ENCODE measurements at regions not wholly inside any gene's neighbourhood (a gene's known extent, or its start where the extent isn't known, plus 50 kb on each side); places are given as distances from the start of the nearest gene placed in this dataset.
A peak's percentile ranks its signal among the peaks of the same experiment; 100 is the strongest.

GRCh38 chr1:17994046-17994445 is 113.6 kb upstream of the IGSF21 start:
- H3K4me3 ChIP-seq (ENCODE audit: insufficient read depth, low read length, poor library complexity, severe bottlenecking), result no peak overlapping the region
- H3K36me3 ChIP-seq (ENCODE audit: low read length), result no peaks in the 10 kb centered on the region
- no peak overlapping the region for H3K4me2 ChIP-seq (ENCODE audit: low read depth, low read length, poor library complexity, severe bottlenecking)
- no peaks in the 10 kb centered on the region for H3K79me2 ChIP-seq (ENCODE audit: insufficient read depth, low read length)
- no peak overlapping the region for H2AFZ ChIP-seq (ENCODE audit: low read depth, low read length, severe bottlenecking)
- H3K9me2 ChIP-seq (replicated peaks; ENCODE audit: insufficient read depth, low read length), result no peaks in the 10 kb centered on the region
- no peaks in the 10 kb centered on the region for H3F3A ChIP-seq (ENCODE audit: insufficient read depth)
- no peaks in the 10 kb centered on the region for H3K9me3 ChIP-seq (ENCODE audit: insufficient read depth, low read length)
- no peaks in the 10 kb centered on the region for H4K20me1 ChIP-seq (ENCODE audit: low read depth, low read length)
- no peak for TF ChIP-seq EZH2phosphoT487 (conservative IDR thresholded peaks at IDR 0.05; ENCODE audit: low read length)
- TF ChIP-seq, protein P1, sequence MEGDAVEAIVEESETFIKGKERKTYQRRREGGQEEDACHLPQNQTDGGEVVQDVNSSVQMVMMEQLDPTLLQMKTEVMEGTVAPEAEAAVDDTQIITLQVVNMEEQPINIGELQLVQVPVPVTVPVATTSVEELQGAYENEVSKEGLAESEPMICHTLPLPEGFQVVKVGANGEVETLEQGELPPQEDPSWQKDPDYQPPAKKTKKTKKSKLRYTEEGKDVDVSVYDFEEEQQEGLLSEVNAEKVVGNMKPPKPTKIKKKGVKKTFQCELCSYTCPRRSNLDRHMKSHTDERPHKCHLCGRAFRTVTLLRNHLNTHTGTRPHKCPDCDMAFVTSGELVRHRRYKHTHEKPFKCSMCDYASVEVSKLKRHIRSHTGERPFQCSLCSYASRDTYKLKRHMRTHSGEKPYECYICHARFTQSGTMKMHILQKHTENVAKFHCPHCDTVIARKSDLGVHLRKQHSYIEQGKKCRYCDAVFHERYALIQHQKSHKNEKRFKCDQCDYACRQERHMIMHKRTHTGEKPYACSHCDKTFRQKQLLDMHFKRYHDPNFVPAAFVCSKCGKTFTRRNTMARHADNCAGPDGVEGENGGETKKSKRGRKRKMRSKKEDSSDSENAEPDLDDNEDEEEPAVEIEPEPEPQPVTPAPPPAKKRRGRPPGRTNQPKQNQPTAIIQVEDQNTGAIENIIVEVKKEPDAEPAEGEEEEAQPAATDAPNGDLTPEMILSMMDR (IDR thresholded peaks at IDR 0.05; ENCODE audit: insufficient read depth, low read length, poor library complexity, severe bottlenecking), result no peak
- no peaks in the 10 kb centered on the region for H3K27me3 ChIP-seq (ENCODE audit: low read length)
- H3K9ac ChIP-seq (ENCODE audit: low read length), result no peak overlapping the region
- no peak overlapping the region for H3K27ac ChIP-seq (ENCODE audit: low read depth, low read length)

DNA sequence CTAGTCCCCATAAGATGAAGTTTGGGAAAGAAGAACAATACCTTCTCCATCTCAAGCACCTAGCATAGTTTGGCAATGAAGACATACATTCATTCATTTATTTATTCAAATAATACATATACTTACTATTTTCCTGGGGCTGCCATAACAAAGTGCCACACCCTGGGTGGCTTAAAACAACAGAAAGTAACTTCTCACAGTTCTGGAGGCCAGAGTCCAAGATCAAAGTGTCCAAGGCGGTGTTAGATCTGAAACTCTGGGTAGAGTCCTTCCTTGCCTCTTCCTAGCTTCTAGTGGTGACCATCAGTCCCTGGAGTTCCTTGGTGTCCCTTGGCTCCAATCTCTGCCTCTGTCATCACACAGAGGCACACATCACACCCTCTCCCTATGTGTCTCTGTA is 112.1 kb upstream of the IGSF21 start:
- no peaks in the 10 kb centered on the region for H3K79me2 ChIP-seq (ENCODE audit: insufficient read depth, low read length)
- no peaks in the 10 kb centered on the region for H3K27me3 ChIP-seq (ENCODE audit: low read length)
- H4K20me1 ChIP-seq (ENCODE audit: low read depth, low read length), result no peaks in the 10 kb centered on the region
- no peak for TF ChIP-seq EZH2phosphoT487 (conservative IDR thresholded peaks at IDR 0.05; ENCODE audit: low read length)
- TF ChIP-seq, protein P1 (IDR thresholded peaks at IDR 0.05; ENCODE audit: insufficient read depth, low read length, poor library complexity, severe bottlenecking), result no peak
- no peak overlapping the region for H2AFZ ChIP-seq (ENCODE audit: low read depth, low read length, severe bottlenecking)
- no peaks in the 10 kb centered on the region for H3K36me3 ChIP-seq (ENCODE audit: low read length)
- no peaks in the 10 kb centered on the region for H3K9me3 ChIP-seq (ENCODE audit: insufficient read depth, low read length)
- no peaks in the 10 kb centered on the region for H3K9me2 ChIP-seq (replicated peaks; ENCODE audit: insufficient read depth, low read length)
- H3K4me3 ChIP-seq (ENCODE audit: insufficient read depth, low read length, poor library complexity, severe bottlenecking), result no peak overlapping the region
- no peak overlapping the region for H3K4me2 ChIP-seq (ENCODE audit: low read depth, low read length, poor library complexity, severe bottlenecking)
- no peak overlapping the region for H3K9ac ChIP-seq (ENCODE audit: low read length)
- no peaks in the 10 kb centered on the region for H3F3A ChIP-seq (ENCODE audit: insufficient read depth)
- no peak overlapping the region for H3K27ac ChIP-seq (ENCODE audit: low read depth, low read length)

GRCh38 chr1:17998889-17999288 is 108.7 kb upstream of the IGSF21 start:
- H3K4me2 ChIP-seq (ENCODE audit: low read depth, low read length, poor library complexity, severe bottlenecking), result no peak overlapping the region
- H3K9me2 ChIP-seq (replicated peaks; ENCODE audit: insufficient read depth, low read length), result no peaks in the 10 kb centered on the region
- H3K9me3 ChIP-seq (ENCODE audit: insufficient read depth, low read length), result no peaks in the 10 kb centered on the region
- TF ChIP-seq EZH2phosphoT487 (conservative IDR thresholded peaks at IDR 0.05; ENCODE audit: low read length), result no peak
- TF ChIP-seq, protein P1 (IDR thresholded peaks at IDR 0.05; ENCODE audit: insufficient read depth, low read length, poor library complexity, severe bottlenecking), result peak; percentile 23
- H3K27me3 ChIP-seq (ENCODE audit: low read length), result no peaks in the 10 kb centered on the region
- H4K20me1 ChIP-seq (ENCODE audit: low read depth, low read length), result no peaks in the 10 kb centered on the region
- H3K36me3 ChIP-seq (ENCODE audit: low read length), result no peaks in the 10 kb centered on the region
- no peak overlapping the region for H3K27ac ChIP-seq (ENCODE audit: low read depth, low read length)
- no peak overlapping the region for H3K9ac ChIP-seq (ENCODE audit: low read length)
- no peak overlapping the region for H2AFZ ChIP-seq (ENCODE audit: low read depth, low read length, severe bottlenecking)
- H3F3A ChIP-seq (ENCODE audit: insufficient read depth), result no peaks in the 10 kb centered on the region
- no peak overlapping the region for H3K4me3 ChIP-seq (ENCODE audit: insufficient read depth, low read length, poor library complexity, severe bottlenecking)
- H3K79me2 ChIP-seq (ENCODE audit: insufficient read depth, low read length), result no peaks in the 10 kb centered on the region

Data from SU-DHL-6 (cell line).